Sigmoid colon (tissue), 4 donors: ENCODE measurements at regions not wholly inside any gene's neighbourhood (a gene's known extent, or its start where the extent isn't known, plus 50 kb on each side); places are given as distances from the start of the nearest gene placed in this dataset.

Experiments used
- POLR2A ChIP-seq, 2 donors: fragments of 450-650 bp; IDR thresholded peaks; one replicate each; pipeline ENCODE4 v1.6.1; 2016; ENCODE audit warnings: antibody characterized with exemption in 2 of 2, mild to moderate bottlenecking in 2 of 2, moderate library complexity in 2 of 2
- POLR2AphosphoS5 ChIP-seq, 4 donors: sonication (generic); formaldehyde crosslinking; IDR thresholded peaks; one replicate each; pipeline ENCODE4 v1.6.1; 2017; ENCODE audit warnings: antibody characterized with exemption in 4 of 4
- TF ChIP-seq, protein P1 (sequence below), 4 experiments: fragments of 450-650 bp in 3 of 4; fragments of 200-600 bp in 1 of 4; IDR thresholded peaks; one replicate each; pipeline ENCODE4 v1.5.1; 2016 to 2019; ENCODE audit warnings: antibody characterized with exemption in 4 of 4, mild to moderate bottlenecking in 3 of 4, moderate library complexity in 2 of 4

DNA sequence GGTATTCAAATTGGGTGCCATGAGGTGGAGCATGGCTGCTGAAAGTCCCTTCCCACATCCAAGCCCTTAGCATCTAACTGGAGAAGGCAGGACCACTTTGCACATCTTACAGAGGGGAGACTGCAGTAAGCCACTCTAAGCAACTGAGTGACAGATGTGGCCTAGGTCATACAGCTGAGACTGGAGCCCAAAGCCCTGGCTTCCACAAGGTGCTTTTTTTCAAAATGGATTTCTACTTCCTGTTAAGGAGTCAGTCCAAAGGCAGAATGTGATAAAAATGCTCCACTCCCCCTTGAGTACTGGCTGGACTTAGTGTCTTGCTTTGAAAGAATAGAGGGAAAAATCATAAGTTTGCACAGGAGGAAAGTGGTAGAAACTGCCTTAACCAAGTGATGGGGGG lies 424.0 kb upstream of the SPRED2 start:
- no peak for TF ChIP-seq POLR2AphosphoS5 (IDR thresholded peaks at IDR 0.05)
- TF ChIP-seq, protein P1, sequence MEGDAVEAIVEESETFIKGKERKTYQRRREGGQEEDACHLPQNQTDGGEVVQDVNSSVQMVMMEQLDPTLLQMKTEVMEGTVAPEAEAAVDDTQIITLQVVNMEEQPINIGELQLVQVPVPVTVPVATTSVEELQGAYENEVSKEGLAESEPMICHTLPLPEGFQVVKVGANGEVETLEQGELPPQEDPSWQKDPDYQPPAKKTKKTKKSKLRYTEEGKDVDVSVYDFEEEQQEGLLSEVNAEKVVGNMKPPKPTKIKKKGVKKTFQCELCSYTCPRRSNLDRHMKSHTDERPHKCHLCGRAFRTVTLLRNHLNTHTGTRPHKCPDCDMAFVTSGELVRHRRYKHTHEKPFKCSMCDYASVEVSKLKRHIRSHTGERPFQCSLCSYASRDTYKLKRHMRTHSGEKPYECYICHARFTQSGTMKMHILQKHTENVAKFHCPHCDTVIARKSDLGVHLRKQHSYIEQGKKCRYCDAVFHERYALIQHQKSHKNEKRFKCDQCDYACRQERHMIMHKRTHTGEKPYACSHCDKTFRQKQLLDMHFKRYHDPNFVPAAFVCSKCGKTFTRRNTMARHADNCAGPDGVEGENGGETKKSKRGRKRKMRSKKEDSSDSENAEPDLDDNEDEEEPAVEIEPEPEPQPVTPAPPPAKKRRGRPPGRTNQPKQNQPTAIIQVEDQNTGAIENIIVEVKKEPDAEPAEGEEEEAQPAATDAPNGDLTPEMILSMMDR (IDR thresholded peaks at IDR 0.05): no peak
- no peak for TF ChIP-seq POLR2A (IDR thresholded peaks at IDR 0.05)
